ENCODE measurements at regions not wholly inside any gene's neighbourhood (a gene's known extent, or its start where the extent isn't known, plus 50 kb on each side); places are given as distances from the start of the nearest gene placed in this dataset.

DNA sequence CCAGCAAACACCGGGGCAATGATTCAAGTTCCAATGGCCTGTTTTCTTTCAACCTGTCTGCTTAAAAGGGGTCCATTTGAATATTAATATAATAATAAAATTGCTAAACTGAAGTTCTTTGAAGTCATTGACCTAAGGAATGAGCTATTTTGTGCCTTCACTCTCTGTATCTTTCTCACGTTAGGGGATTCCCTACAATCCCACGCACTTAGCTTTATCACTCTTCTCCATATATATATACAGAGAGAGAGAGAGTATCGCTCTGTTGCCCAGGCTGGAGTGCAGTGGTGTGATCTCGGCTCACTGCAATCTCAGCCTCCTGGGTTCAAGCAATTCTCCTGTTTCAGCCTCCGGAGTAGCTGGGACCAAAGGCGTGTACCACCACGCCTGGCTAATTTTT, 83.9 kb upstream of the NWD2 start:
- no peak overlapping the region for H3K4me3 ChIP-seq (ENCODE audit: low read length)
- H3F3A ChIP-seq (ENCODE audit: control insufficient read depth, insufficient read depth), result no peaks in the 10 kb centered on the region
- H3K4me1 ChIP-seq (ENCODE audit: control insufficient read depth, low read length), result no peaks in the 10 kb centered on the region
- no peaks in the 10 kb centered on the region for H3K9me3 ChIP-seq (ENCODE audit: control insufficient read depth, insufficient read depth, low read length)
- H4K20me1 ChIP-seq (ENCODE audit: control insufficient read depth, insufficient read depth, low read depth, low read length), result no peaks in the 10 kb centered on the region
- TF ChIP-seq EZH2phosphoT487 (IDR thresholded peaks at IDR 0.05; ENCODE audit: borderline replicate concordance, low read length), result no peak
- TF ChIP-seq, protein P1, sequence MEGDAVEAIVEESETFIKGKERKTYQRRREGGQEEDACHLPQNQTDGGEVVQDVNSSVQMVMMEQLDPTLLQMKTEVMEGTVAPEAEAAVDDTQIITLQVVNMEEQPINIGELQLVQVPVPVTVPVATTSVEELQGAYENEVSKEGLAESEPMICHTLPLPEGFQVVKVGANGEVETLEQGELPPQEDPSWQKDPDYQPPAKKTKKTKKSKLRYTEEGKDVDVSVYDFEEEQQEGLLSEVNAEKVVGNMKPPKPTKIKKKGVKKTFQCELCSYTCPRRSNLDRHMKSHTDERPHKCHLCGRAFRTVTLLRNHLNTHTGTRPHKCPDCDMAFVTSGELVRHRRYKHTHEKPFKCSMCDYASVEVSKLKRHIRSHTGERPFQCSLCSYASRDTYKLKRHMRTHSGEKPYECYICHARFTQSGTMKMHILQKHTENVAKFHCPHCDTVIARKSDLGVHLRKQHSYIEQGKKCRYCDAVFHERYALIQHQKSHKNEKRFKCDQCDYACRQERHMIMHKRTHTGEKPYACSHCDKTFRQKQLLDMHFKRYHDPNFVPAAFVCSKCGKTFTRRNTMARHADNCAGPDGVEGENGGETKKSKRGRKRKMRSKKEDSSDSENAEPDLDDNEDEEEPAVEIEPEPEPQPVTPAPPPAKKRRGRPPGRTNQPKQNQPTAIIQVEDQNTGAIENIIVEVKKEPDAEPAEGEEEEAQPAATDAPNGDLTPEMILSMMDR (IDR thresholded peaks at IDR 0.05; ENCODE audit: low read depth, low read length, poor library complexity, severe bottlenecking), result no peak
- H3K27me3 ChIP-seq (ENCODE audit: control insufficient read depth, low read length), result no peaks in the 10 kb centered on the region
- no peak overlapping the region for H3K4me2 ChIP-seq (ENCODE audit: low read length)
- no peak overlapping the region for H3K27ac ChIP-seq (ENCODE audit: low read depth, low read length)
- H3K79me2 ChIP-seq (ENCODE audit: control insufficient read depth, low read length), result no peaks in the 10 kb centered on the region
- no peaks in the 10 kb centered on the region for H3K9me2 ChIP-seq (replicated peaks; ENCODE audit: control insufficient read depth, low read length)
- H3K36me3 ChIP-seq (ENCODE audit: control insufficient read depth, low read length), result no peaks in the 10 kb centered on the region

DNA sequence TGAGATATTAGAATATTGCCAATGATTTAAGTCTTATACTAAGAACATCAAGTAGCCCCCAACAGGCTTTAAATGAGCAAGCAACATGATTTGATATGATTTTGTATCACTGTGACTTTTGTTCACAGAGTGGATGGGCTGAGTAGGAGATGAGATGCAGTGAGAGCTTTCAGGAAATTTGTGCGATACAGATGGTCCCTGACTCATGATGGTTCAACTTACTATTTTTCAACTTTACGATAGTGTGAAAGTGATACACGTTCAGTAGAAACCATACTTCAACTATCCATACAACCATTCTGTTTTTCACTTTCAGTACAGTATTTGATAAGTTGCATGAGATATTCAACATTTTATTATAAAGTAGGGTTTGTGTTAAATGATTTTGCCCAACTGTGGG, 78.7 kb upstream of the NWD2 start:
- Histone ChIP-seq H3K27ac (ENCODE audit: low read depth, low read length) (no peak overlapping the region), H3F3A (ENCODE audit: control insufficient read depth, insufficient read depth) (no peaks in the 10 kb centered on the region), H3K4me1 (ENCODE audit: control insufficient read depth, low read length) (no peaks in the 10 kb centered on the region), H3K79me2 (ENCODE audit: control insufficient read depth, low read length) (no peaks in the 10 kb centered on the region), H4K20me1 (ENCODE audit: control insufficient read depth, insufficient read depth, low read depth, low read length) (no peaks in the 10 kb centered on the region), H3K4me3 (ENCODE audit: low read length) (no peak overlapping the region), H3K4me2 (ENCODE audit: low read length) (no peak overlapping the region), H3K9me2 (replicated peaks; ENCODE audit: control insufficient read depth, low read length) (no peaks in the 10 kb centered on the region), H3K36me3 (ENCODE audit: control insufficient read depth, low read length) (no peaks in the 10 kb centered on the region), H3K9me3 (ENCODE audit: control insufficient read depth, insufficient read depth, low read length) (no peaks in the 10 kb centered on the region), H3K27me3 (ENCODE audit: control insufficient read depth, low read length) (no peaks in the 10 kb centered on the region)
- no peak for TF ChIP-seq EZH2phosphoT487 (IDR thresholded peaks at IDR 0.05; ENCODE audit: borderline replicate concordance, low read length)
- TF ChIP-seq, protein P1 (IDR thresholded peaks at IDR 0.05; ENCODE audit: low read depth, low read length, poor library complexity, severe bottlenecking), result no peak

DNA sequence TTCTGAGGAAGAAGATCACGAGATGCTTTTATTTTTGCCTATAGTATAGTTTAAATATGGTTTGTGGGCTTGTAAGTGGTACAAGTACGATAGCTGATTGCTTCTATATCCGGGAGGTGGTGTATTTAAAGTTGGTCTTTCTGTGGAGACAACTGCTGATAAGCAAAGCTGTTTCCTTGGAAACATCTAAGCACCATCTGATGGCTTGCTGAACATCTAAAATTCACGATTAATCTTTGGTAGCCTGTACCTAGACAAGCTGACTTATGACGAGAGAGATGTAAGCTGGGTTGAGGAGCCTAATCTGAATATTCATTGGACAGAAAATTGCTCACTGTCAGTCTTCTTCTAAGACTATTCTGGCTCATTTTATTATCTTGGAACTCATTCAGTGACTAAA, 74.6 kb upstream of the NWD2 start:
- no peak overlapping the region for H3K4me3 ChIP-seq (ENCODE audit: low read length)
- H4K20me1 ChIP-seq (ENCODE audit: control insufficient read depth, insufficient read depth, low read depth, low read length), result no peaks in the 10 kb centered on the region
- no peaks in the 10 kb centered on the region for H3K79me2 ChIP-seq (ENCODE audit: control insufficient read depth, low read length)
- TF ChIP-seq, protein P1 (IDR thresholded peaks at IDR 0.05; ENCODE audit: low read depth, low read length, poor library complexity, severe bottlenecking), result no peak
- no peak for TF ChIP-seq EZH2phosphoT487 (IDR thresholded peaks at IDR 0.05; ENCODE audit: borderline replicate concordance, low read length)
- H3K27ac ChIP-seq (ENCODE audit: low read depth, low read length), result no peak overlapping the region
- H3F3A ChIP-seq (ENCODE audit: control insufficient read depth, insufficient read depth), result no peaks in the 10 kb centered on the region
- no peaks in the 10 kb centered on the region for H3K27me3 ChIP-seq (ENCODE audit: control insufficient read depth, low read length)
- H3K36me3 ChIP-seq (ENCODE audit: control insufficient read depth, low read length), result no peaks in the 10 kb centered on the region
- no peaks in the 10 kb centered on the region for H3K9me2 ChIP-seq (replicated peaks; ENCODE audit: control insufficient read depth, low read length)
- H3K4me1 ChIP-seq (ENCODE audit: control insufficient read depth, low read length), result no peaks in the 10 kb centered on the region
- no peaks in the 10 kb centered on the region for H3K9me3 ChIP-seq (ENCODE audit: control insufficient read depth, insufficient read depth, low read length)
- H3K4me2 ChIP-seq (ENCODE audit: low read length), result no peak overlapping the region

DNA sequence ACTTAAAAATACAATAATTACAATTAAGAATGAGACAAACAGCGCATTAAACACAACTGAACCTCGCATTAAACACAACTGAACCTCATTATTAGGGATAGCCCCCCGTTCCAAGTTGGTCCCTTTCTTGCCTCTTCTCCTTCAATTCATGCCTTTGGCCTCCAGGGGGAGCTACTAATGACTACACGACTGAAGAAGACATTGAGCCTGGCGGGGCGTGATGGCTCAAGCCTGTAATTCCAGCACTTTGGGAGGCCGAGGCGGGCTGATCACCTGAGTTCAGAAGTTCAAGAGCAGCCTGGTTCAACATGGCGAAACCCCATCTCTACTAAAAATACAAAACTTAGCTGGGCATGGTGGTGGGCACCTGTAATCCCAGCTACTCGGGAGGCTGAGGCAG, 56.4 kb upstream of the NWD2 start:
- no peaks in the 10 kb centered on the region for H3F3A ChIP-seq (ENCODE audit: control insufficient read depth, insufficient read depth)
- H4K20me1 ChIP-seq (ENCODE audit: control insufficient read depth, insufficient read depth, low read depth, low read length), result no peaks in the 10 kb centered on the region
- no peaks in the 10 kb centered on the region for H3K27me3 ChIP-seq (ENCODE audit: control insufficient read depth, low read length)
- H3K4me1 ChIP-seq (ENCODE audit: control insufficient read depth, low read length), result no peaks in the 10 kb centered on the region
- no peaks in the 10 kb centered on the region for H3K9me2 ChIP-seq (replicated peaks; ENCODE audit: control insufficient read depth, low read length)
- H3K79me2 ChIP-seq (ENCODE audit: control insufficient read depth, low read length), result no peaks in the 10 kb centered on the region
- no peaks in the 10 kb centered on the region for H3K36me3 ChIP-seq (ENCODE audit: control insufficient read depth, low read length)
- no peak overlapping the region for H3K27ac ChIP-seq (ENCODE audit: low read depth, low read length)
- no peak overlapping the region for H3K4me3 ChIP-seq (ENCODE audit: low read length)
- no peak overlapping the region for H3K4me2 ChIP-seq (ENCODE audit: low read length)
- H3K9me3 ChIP-seq (ENCODE audit: control insufficient read depth, insufficient read depth, low read length), result no peaks in the 10 kb centered on the region; the same call in 1 of the 2 replicates
- TF ChIP-seq, protein P1 (IDR thresholded peaks at IDR 0.05; ENCODE audit: low read depth, low read length, poor library complexity, severe bottlenecking), result peak; percentile 35
- TF ChIP-seq EZH2phosphoT487 (IDR thresholded peaks at IDR 0.05; ENCODE audit: borderline replicate concordance, low read length), result no peak
